ENCODE measurements at regions not wholly inside any gene's neighbourhood (a gene's known extent, or its start where the extent isn't known, plus 50 kb on each side); places are given as distances from the start of the nearest gene placed in this dataset.

- ChIA-PET POLR2A (no interaction called here), CTCF (ENCODE audit: low intra/inter-chr PET ratio) (no interaction called here)
- H3K9me1 ChIP-seq (ENCODE audit: control insufficient read depth, insufficient read depth, low read length): no peaks in the 10 kb centered on the region
- no peak overlapping the region for H3K4me3 ChIP-seq
- no peak for DNase-seq (ENCODE audit: extremely low read depth in 1 of 4, low spot score in 3 of 4)
- H4K20me1 ChIP-seq (replicated peaks; ENCODE audit: control insufficient read depth, insufficient read depth, low read length): no peaks in the 10 kb centered on the region
- no peak overlapping the region for H3K9ac ChIP-seq (ENCODE audit: insufficient read depth in 1 of 2, low read depth in 2 of 2, low read length in 2 of 2)
- no peaks in the 10 kb centered on the region for H3K79me2 ChIP-seq (ENCODE audit: control insufficient read depth, insufficient read depth, low read length)
- no peaks in the 10 kb centered on the region for H3K36me3 ChIP-seq (ENCODE audit: control insufficient read depth, insufficient read depth, low read length)
- no TSS peak for BruUV-seq (replicated peaks)
- no peak for FAIRE-seq
- in situ Hi-C loops (cut with MboI) (no loop called here), intact Hi-C loops (cut with micrococcal nuclease) (no loop called here)
- ATAC-seq: no peak
- H3K27ac ChIP-seq (ENCODE audit: extremely low read depth, low read depth, low read length): no peak overlapping the region
- 0% methylated on average over 3 of the region's 3 CpGs for WGBS (ENCODE audit: insufficient coverage, low coverage, missing lambda C conversion rate)
- no peaks in the 10 kb centered on the region for H3K9me3 ChIP-seq (replicated peaks; ENCODE audit: control insufficient read depth, insufficient read depth, low read depth, low read length)
- H3K4me2 ChIP-seq (ENCODE audit: insufficient read depth, low read length): no peak overlapping the region
- no peaks in the 10 kb centered on the region for H3K4me1 ChIP-seq (replicated peaks in 1 of 2; ENCODE audit: control insufficient read depth in 2 of 2, insufficient read depth in 2 of 2, low read length in 2 of 2)
- H2AFZ ChIP-seq (ENCODE audit: low read depth, low read length): no peak overlapping the region
- H3K27me3 ChIP-seq (ENCODE audit: control insufficient read depth in 2 of 2, insufficient read depth in 2 of 2, low read length in 2 of 2): peaks cover 0 to 8% of the 10 kb centered on the region in 2 experiments; a peak in 2 of 5 replicates
- no peak for TF ChIP-seq SIN3B (IDR thresholded peaks at IDR 0.05; ENCODE audit: low read depth)
- no peak for TF ChIP-seq IRF1 (CRISPR knock-in tag; IDR thresholded peaks at IDR 0.05; ENCODE audit: borderline replicate concordance)
- no peak for TF ChIP-seq NR2C2 (CRISPR knock-in tag; IDR thresholded peaks at IDR 0.05)
- no peak for TF ChIP-seq NR2C2 (tag; IDR thresholded peaks at IDR 0.05)
- TF ChIP-seq ZNF830 (CRISPR knock-in tag; IDR thresholded peaks at IDR 0.05): no peak
- no peak for TF ChIP-seq HNRNPLL (IDR thresholded peaks at IDR 0.05; ENCODE audit: low read depth, low read length, poor library complexity, severe bottlenecking)
- TF ChIP-seq ESRRB (CRISPR knock-in tag; IDR thresholded peaks at IDR 0.05; ENCODE audit: borderline replicate concordance): no peak
- no peak for TF ChIP-seq PRPF4 (IDR thresholded peaks at IDR 0.05; ENCODE audit: insufficient read depth, low read depth, low read length, poor library complexity, severe bottlenecking)
- TF ChIP-seq MCM3 (IDR thresholded peaks at IDR 0.05): no peak
- TF ChIP-seq VEZF1 (CRISPR knock-in tag; IDR thresholded peaks at IDR 0.05): no peak
- TF ChIP-seq ZNF280B (CRISPR knock-in tag; IDR thresholded peaks at IDR 0.05): no peak
- TF ChIP-seq CXXC5 (CRISPR knock-in tag; IDR thresholded peaks at IDR 0.05): no peak
- no peak for TF ChIP-seq ZFP91 (CRISPR knock-in tag; IDR thresholded peaks at IDR 0.05)
- TF ChIP-seq ZNF316 (IDR thresholded peaks at IDR 0.05): no peak
- no peak for TF ChIP-seq MBD2 (IDR thresholded peaks at IDR 0.05; ENCODE audit: borderline replicate concordance, low read depth)
- no peak for TF ChIP-seq HDAC2 (IDR thresholded peaks at IDR 0.05)
- no peak for TF ChIP-seq PURB (CRISPR knock-in tag; IDR thresholded peaks at IDR 0.05; ENCODE audit: low read depth)
- no peak for TF ChIP-seq ZNF445 (CRISPR knock-in tag; IDR thresholded peaks at IDR 0.05; ENCODE audit: low read depth)
- no peak for TF ChIP-seq SMAD1 (IDR thresholded peaks at IDR 0.05; ENCODE audit: low read depth, low read length, partially characterized antibody)
Observed at GRCh38 chr2:8431446-8432125, 250.3 kb upstream of the ID2 start.

Measured in K562 (cell line).